ENCODE measurements at regions not wholly inside any gene's neighbourhood (a gene's known extent, or its start where the extent isn't known, plus 50 kb on each side); places are given as distances from the start of the nearest gene placed in this dataset.

DNA sequence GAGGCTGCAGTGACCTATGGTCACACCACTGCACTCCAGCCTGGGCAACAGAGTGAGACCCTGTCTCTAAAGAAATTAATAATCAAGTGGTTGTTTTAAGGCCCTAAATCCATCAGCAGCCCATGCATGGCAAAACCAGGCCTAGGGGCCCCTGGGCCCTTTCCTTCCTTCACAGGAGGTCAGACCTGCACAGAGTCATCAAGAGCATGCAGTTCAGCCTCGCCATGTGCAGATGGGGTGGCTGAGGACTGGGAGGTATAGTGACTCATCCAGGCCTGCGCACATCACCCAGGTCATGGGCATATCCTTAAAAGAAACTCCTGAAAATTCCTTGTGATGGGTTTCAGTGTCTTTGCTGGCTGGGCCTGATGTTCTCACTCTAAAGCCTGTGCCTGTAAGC is 72.4 kb upstream of the AMZ2 start:
- Histone ChIP-seq H3K36me3 (no peaks in the 10 kb centered on the region), H3K9me3 (no peaks in the 10 kb centered on the region), H3K27me3 (replicated peaks; ENCODE audit: insufficient read depth) (no peaks in the 10 kb centered on the region), H3K4me1 (ENCODE audit: control insufficient read depth in 1 of 2, low read depth in 2 of 2) (no peaks in the 10 kb centered on the region), H3K4me3 (no peak overlapping the region), H3K27ac (no peak overlapping the region)
- ATAC-seq (ENCODE audit: insufficient number of reproducible peaks, low FRiP score, low read depth) (no peak), DNase-seq (ENCODE audit: low spot score) (no peak)
- TF ChIP-seq, protein P1, sequence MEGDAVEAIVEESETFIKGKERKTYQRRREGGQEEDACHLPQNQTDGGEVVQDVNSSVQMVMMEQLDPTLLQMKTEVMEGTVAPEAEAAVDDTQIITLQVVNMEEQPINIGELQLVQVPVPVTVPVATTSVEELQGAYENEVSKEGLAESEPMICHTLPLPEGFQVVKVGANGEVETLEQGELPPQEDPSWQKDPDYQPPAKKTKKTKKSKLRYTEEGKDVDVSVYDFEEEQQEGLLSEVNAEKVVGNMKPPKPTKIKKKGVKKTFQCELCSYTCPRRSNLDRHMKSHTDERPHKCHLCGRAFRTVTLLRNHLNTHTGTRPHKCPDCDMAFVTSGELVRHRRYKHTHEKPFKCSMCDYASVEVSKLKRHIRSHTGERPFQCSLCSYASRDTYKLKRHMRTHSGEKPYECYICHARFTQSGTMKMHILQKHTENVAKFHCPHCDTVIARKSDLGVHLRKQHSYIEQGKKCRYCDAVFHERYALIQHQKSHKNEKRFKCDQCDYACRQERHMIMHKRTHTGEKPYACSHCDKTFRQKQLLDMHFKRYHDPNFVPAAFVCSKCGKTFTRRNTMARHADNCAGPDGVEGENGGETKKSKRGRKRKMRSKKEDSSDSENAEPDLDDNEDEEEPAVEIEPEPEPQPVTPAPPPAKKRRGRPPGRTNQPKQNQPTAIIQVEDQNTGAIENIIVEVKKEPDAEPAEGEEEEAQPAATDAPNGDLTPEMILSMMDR (IDR thresholded peaks at IDR 0.05): no peak

DNA sequence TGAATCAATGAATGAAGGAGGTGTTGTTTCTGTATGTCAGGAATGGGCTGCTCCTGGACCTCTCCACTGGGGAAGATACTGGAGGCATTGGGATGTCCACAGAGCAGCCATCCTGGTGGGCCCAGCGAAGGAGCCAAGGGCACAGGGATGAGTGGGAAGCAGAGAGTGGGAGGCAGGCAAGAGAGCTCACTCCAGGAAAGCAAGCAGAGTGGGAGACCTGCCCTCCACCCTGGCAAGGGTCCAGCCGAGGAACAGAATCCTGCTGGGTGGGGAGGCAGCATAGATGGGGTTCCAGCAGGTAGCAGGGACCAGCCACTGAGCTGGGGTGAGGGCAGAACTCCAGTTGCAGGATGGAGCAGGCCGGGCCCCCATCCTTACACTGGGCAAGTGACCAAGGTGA is 71.9 kb upstream of the AMZ2 start:
- H3K36me3 ChIP-seq: no peaks in the 10 kb centered on the region
- no peak for DNase-seq (ENCODE audit: low spot score)

DNA sequence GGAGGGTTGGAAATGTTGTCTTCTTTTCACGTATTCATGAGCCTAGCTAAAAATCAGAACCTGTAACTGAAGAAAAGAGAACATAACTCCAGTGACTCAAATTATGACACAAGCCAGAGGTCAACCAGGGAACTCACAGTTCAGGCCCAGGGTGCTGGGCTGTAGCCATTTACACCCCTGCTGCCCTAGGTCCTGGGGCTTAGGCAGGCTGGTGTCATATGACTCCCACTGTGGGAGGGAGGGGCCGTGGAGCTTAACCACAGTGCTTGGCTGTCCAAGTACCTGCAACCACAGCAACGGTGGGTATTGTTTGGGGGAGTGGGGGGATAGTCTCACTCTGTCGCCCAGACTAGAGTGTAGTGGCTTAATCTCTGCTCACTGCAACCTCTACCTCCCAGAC is 71.1 kb upstream of the AMZ2 start:
- DNase-seq (ENCODE audit: low spot score): no peak

More for the DNA sequence above, 71.9 kb upstream of the AMZ2 start:
- Histone ChIP-seq H3K27ac (no peak overlapping the region), H3K4me1 (ENCODE audit: control insufficient read depth in 1 of 2, low read depth in 2 of 2) (no peaks in the 10 kb centered on the region), H3K9me3 (no peaks in the 10 kb centered on the region), H3K4me3 (no peak overlapping the region), H3K27me3 (replicated peaks; ENCODE audit: insufficient read depth) (no peaks in the 10 kb centered on the region)
- TF ChIP-seq, protein P1 (IDR thresholded peaks at IDR 0.05): no peak
- no peak for ATAC-seq (ENCODE audit: insufficient number of reproducible peaks, low FRiP score, low read depth)

DNA sequence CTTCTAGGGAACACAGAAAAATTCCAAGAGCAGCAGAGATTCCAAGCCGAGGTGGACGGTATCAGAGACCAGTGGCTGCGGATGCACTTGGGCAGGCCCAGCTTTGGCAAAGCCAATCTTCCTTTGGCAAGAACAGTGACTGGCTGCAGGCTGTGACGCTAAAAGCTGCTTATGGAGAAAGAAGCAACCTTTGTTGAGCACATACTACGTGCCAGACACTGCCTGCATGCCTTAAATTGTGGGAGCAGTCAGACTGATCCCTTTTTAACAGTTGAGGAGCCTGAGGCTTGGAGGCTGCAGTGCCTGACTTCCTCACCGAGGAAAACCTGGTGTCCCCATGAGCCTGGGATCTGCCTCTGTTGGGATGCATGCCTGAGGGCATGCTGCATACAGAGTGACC is 69.0 kb upstream of the AMZ2 start:
- Histone ChIP-seq H3K4me1 (ENCODE audit: control insufficient read depth in 1 of 2, low read depth in 2 of 2) (no peaks in the 10 kb centered on the region), H3K4me3 (no peak overlapping the region), H3K27me3 (replicated peaks; ENCODE audit: insufficient read depth) (no peaks in the 10 kb centered on the region), H3K9me3 (no peaks in the 10 kb centered on the region), H3K27ac (no peak overlapping the region), H3K36me3 (no peaks in the 10 kb centered on the region)
- DNase-seq (ENCODE audit: low spot score) (no peak), ATAC-seq (ENCODE audit: insufficient number of reproducible peaks, low FRiP score, low read depth) (no peak)
- TF ChIP-seq, protein P1 (IDR thresholded peaks at IDR 0.05): no peak

More for the DNA sequence above, 71.1 kb upstream of the AMZ2 start:
- no peak for ATAC-seq (ENCODE audit: insufficient number of reproducible peaks, low FRiP score, low read depth)
- TF ChIP-seq, protein P1 (IDR thresholded peaks at IDR 0.05): no peak
- Histone ChIP-seq H3K4me3 (no peak overlapping the region), H3K36me3 (no peaks in the 10 kb centered on the region), H3K4me1 (ENCODE audit: control insufficient read depth in 1 of 2, low read depth in 2 of 2) (no peaks in the 10 kb centered on the region), H3K27me3 (replicated peaks; ENCODE audit: insufficient read depth) (no peaks in the 10 kb centered on the region), H3K27ac (no peak overlapping the region), H3K9me3 (no peaks in the 10 kb centered on the region)

DNA sequence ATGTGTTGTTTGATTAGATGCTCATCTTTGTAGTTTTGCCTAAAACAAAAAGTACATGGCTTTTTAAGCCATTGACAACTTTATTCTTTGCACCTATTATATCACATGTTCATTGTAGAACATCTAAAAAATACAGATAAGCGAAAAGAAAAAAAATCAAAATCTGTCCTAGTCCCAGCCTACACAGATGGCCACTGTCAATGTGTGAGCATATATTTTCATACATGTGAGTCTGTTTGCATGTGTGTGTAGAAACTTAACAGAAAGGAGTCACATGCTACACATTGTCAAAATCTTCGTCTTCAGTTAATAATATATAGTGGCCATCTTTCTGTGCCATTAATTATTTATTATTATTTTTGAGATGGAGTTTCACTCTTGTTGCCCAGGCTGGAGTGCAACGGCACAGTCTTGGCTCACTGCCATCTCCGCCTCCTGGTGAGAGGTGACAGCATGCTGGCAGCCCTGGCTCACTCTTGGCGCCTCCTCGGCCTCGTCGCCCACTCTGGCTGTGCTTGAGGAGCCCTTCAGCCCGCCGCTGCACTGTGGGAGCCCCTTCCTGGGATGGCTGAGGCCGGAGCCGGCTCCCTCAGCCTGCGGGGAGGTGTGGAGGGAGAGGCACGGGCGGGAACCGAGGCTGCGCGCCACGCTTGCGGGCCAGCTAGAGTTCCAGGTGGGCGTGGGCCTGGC is 68.5 kb upstream of the AMZ2 start:
- Histone ChIP-seq H3K4me1 (ENCODE audit: control insufficient read depth in 1 of 2, low read depth in 2 of 2) (no peaks in the 10 kb centered on the region), H3K36me3 (no peaks in the 10 kb centered on the region), H3K27me3 (replicated peaks; ENCODE audit: insufficient read depth) (no peaks in the 10 kb centered on the region), H3K27ac (no peak overlapping the region), H3K9me3 (no peaks in the 10 kb centered on the region), H3K4me3 (no peak overlapping the region)
- DNase-seq (ENCODE audit: low spot score) (no peak), ATAC-seq (ENCODE audit: insufficient number of reproducible peaks, low FRiP score, low read depth) (no peak)
- TF ChIP-seq, protein P1 (IDR thresholded peaks at IDR 0.05): no peak

All from thoracic aorta (tissue), 2 donors.